ENCODE measurements at regions not wholly inside any gene's neighbourhood (a gene's known extent, or its start where the extent isn't known, plus 50 kb on each side); places are given as distances from the start of the nearest gene placed in this dataset.

DNA sequence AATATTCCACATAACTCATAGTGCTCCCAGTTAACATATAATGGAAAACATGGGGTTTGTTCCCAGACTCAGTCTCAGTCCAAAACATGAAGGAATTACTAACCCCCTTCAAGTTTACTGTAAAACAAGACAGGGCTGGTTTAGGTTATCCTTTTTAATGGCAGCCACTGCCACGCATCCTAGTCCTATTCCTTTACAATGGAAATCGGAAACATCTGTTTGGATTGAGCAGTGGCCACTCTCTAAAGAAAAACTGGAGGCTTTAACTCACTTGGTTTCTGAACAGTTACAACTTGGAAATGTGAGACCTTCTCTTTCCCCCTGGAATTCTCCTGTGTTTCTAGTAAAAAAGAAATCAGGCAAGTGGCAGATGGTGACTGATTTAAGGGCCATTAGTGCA is 609.9 kb upstream of the ACO1 start:
- H3K27me3 ChIP-seq: no peaks in the 10 kb centered on the region

DNA sequence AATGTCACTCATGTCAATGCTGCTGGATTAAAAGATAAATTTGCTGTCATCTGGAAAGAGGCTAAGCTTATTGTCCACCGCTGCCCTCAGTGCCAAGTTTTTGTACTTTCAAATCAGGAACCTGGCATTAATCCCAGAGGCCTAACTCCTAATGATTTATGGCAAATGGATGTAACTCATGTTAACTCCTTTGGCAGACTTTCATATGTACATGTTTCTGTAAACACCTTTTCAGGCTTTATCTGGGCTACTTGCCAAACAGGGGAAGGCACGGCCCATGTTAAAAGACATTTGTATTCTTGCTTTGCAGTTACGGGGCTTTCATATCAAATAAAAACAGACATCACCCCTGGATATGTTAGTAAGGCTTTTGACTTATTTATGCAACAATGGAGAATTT is 608.0 kb upstream of the ACO1 start:
- Histone ChIP-seq H3K36me3 (no peaks in the 10 kb centered on the region), H3K9me3 (no peaks in the 10 kb centered on the region), H3K4me1 (no peaks in the 10 kb centered on the region), H3K27me3 (no peaks in the 10 kb centered on the region), H3K27ac (no peak overlapping the region), H3K4me3 (no peak overlapping the region)
- intact Hi-C loops (cut with DNase I): no loop called here
- no peak for DNase-seq
- ATAC-seq: no peak
- 18% methylated on average over 3 of the region's 3 CpGs for WGBS (ENCODE audit: insufficient coverage, low coverage, low lambda C conversion rate, missing lambda C conversion rate)
- TF ChIP-seq, protein P1, sequence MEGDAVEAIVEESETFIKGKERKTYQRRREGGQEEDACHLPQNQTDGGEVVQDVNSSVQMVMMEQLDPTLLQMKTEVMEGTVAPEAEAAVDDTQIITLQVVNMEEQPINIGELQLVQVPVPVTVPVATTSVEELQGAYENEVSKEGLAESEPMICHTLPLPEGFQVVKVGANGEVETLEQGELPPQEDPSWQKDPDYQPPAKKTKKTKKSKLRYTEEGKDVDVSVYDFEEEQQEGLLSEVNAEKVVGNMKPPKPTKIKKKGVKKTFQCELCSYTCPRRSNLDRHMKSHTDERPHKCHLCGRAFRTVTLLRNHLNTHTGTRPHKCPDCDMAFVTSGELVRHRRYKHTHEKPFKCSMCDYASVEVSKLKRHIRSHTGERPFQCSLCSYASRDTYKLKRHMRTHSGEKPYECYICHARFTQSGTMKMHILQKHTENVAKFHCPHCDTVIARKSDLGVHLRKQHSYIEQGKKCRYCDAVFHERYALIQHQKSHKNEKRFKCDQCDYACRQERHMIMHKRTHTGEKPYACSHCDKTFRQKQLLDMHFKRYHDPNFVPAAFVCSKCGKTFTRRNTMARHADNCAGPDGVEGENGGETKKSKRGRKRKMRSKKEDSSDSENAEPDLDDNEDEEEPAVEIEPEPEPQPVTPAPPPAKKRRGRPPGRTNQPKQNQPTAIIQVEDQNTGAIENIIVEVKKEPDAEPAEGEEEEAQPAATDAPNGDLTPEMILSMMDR (IDR thresholded peaks at IDR 0.05): no peak
- no peak for TF ChIP-seq POLR2A (IDR thresholded peaks at IDR 0.05)

More for the DNA sequence above, 609.9 kb upstream of the ACO1 start:
- TF ChIP-seq, protein P1 (IDR thresholded peaks at IDR 0.05): no peak
- no peak for TF ChIP-seq POLR2A (IDR thresholded peaks at IDR 0.05)
- Histone ChIP-seq H3K4me1 (no peaks in the 10 kb centered on the region), H3K36me3 (no peaks in the 10 kb centered on the region), H3K4me3 (no peak overlapping the region), H3K27ac (no peak overlapping the region), H3K9me3 (no peaks in the 10 kb centered on the region)
- no peak for ATAC-seq
- intact Hi-C loops (cut with DNase I): no loop called here
- no peak for DNase-seq
- 70% methylated on average over 2 of the region's 2 CpGs for WGBS (ENCODE audit: insufficient coverage, low coverage, low lambda C conversion rate, missing lambda C conversion rate)

DNA sequence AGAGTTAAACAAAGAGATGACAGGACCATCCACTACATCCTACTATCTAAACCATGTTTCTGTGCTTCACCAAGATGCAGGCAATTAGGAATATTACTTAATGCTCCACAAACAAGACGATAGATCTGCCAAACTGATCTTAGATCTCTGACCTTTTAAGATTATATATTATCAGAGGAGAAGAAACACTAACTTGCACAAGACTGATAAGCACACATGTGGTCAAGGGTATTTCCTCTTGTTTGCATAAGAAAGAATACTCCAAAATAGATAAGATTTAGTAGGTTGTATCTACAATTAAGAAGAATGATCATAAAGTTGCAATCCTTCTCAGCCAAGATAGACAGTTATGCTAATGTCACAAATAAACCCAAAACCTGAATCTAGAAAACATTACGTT is 601.0 kb upstream of the ACO1 start:
- Histone ChIP-seq H3K27me3 (no peaks in the 10 kb centered on the region), H3K9me3 (no peaks in the 10 kb centered on the region), H3K27ac (no peak overlapping the region), H3K4me3 (no peak overlapping the region), H3K36me3 (no peaks in the 10 kb centered on the region), H3K4me1 (no peaks in the 10 kb centered on the region)
- TF ChIP-seq, protein P1 (IDR thresholded peaks at IDR 0.05): no peak
- TF ChIP-seq POLR2A (IDR thresholded peaks at IDR 0.05): no peak
- 28% methylated on average over 2 of the region's 2 CpGs for WGBS (ENCODE audit: insufficient coverage, low coverage, low lambda C conversion rate, missing lambda C conversion rate)
- intact Hi-C loops (cut with DNase I): no loop called here
- DNase-seq: no peak
- ATAC-seq: no peak

DNA sequence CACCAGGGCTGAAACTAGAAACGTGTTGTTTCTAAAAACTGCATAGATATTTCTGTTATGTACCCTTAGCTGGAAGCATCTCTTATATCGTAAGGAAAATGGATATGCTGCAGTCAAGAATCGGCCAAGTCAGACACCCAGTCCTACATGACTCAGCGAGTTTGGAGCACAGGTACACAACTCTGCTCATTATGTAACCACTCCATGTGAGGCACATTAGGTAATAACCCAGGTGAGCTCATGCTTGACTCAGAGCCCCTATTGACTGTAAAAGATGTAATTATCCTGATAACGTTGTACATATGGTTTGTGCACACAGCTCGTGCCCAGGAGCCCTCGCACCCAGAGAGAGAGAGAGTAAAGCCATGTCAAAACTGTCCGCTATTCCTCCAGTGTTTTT is 593.7 kb upstream of the ACO1 start:
- Histone ChIP-seq H3K9me3 (no peaks in the 10 kb centered on the region), H3K4me3 (no peak overlapping the region), H3K27ac (no peak overlapping the region), H3K36me3 (no peaks in the 10 kb centered on the region), H3K27me3 (no peaks in the 10 kb centered on the region), H3K4me1 (no peaks in the 10 kb centered on the region)
- DNase-seq (no peak), ATAC-seq (no peak)
- intact Hi-C loops (cut with DNase I): no loop called here
- 81% methylated on average over 5 of the region's 8 CpGs for WGBS (ENCODE audit: insufficient coverage, low coverage, low lambda C conversion rate, missing lambda C conversion rate)
- TF ChIP-seq, protein P1 (IDR thresholded peaks at IDR 0.05): no peak
- no peak for TF ChIP-seq POLR2A (IDR thresholded peaks at IDR 0.05)

Measured in right lobe of liver (tissue), 6 donors.